Smooth muscle cell of the brain vasculature (primary cell): ENCODE measurements at regions not wholly inside any gene's neighbourhood (a gene's known extent, or its start where the extent isn't known, plus 50 kb on each side); places are given as distances from the start of the nearest gene placed in this dataset.
A peak's percentile ranks its signal among the peaks of the same experiment; 100 is the strongest.
"Not testable (repeated sequence)": the region's sequence is repeated elsewhere in the genome, so short reads cannot be mapped to it uniquely, and the experiment has no call there.

ENCODE experiments used
- DNase-seq: peaks from one replicate; pipeline ENCODE4 v3.0.0-alpha.2; 2012; ENCODE audit warnings: low read depth, low spot score

DNA sequence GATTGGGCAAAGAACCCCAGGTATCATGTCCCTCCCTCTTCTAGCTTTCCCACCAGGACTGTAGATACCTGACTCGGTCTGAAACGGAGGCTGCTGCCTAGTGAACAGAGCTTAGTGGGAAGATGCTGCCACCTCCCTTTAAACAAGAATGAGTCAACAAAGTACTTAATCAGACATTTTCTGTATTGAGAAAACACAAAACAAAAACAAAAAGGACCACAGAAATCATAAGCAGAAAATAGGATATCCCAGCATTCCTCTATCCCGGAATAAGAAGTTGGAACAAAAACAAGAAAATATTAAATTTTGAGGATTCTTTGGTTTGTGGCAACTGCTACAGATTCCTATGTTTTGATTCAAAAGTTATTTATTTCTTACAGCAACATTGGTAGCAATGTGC lies 51.7 kb upstream of the COL8A1 start:
- no peak for DNase-seq

DNA sequence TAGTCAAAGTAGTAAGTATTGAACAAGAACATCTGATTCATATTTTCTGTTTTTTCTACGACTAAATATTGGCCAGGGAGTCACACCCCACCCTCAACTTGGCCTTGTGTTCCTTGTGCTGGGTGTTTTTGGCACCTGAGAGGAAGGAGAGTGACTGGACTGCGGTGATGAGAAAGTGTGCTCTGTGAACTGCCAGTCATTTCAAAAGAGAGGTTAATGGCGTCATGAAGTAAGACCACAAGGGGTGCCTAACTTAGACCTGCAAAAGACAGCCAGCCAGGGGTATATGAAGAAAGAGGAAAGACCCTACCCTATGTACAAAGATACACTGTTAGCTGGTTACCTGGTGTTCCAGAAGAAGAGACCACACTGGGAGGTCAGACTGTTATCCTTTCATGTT lies 58.4 kb upstream of the COL8A1 start:
- DNase-seq: no peak

DNA sequence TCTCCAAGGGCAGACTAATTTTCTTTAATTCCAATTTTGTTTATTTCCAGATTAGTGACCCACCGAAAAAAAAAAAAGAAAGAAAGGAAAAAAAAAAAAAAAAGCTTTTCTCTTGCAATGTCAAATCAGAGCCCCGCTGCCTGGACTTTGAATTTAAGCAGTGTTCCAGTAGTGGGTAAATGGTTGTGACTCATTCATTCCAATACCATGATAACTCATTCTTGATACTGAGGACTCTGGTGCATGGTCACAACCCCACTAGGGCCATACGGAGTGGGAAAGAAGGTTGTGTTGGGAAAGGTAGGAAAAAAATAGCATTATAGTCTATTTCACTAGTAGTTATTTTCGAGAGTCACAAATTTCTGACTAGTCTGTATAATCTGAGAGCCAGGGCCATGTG lies 59.1 kb upstream of the COL8A1 start:
- no peak for DNase-seq

DNA sequence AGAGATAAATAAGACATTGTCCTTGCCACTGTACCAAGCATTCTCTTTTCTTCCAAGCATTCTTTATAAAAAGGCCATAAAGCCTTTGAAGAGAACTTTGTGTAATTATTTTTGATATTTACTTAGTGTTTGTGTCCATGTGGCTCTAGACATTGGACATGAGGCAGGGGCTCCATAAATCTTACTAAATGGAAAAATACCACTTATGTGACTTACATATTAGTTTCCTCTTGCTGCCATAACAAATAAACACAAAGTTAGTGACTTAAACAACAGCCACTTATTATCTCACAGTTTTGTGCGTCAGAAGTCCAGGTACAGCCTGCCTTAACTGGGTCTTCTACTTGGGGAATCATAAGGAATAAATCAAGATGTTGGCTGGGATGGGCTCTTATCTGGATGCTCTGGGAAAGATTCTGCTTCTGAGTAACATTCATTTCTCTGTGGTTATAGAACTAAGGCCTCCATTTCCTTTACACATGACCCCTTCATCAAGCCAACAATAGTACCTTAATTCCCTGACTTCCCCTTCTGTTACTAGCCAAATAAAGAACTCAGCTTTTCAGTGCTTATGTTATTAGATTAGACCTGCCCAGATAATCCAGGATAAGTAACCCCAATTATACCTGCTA lies 59.9 kb upstream of the COL8A1 start:
- DNase-seq: no peak

DNA sequence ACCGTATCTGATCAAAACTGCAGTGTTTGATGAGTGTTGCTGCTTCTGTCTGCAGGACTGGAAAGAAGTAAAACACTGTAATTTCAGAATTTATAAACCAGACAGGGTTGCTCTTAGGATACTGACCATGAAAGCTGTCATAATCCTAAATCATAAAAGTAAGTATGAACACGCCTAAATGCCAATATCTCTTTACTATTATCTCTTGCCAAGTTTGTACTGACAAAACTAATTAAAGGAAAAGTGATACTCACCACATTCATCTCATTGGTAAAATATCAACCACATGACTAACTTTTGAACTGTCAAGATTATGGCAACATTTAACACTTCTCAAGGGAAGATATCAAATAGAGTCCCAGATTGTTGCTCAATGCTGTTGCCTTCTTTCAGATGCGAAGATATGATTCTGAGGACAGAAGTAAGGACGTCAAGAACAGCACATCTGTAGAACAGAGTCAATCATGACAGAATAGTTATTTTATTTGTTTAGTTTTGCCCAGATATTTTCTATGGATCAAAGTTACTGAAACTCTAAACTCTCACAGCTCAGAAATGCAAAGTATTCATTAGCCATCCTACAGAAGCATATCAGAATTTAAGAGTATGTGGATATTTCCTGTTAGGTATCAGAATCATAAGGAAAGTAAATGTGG lies 61.4 kb upstream of the COL8A1 start:
- DNase-seq: no peak

DNA sequence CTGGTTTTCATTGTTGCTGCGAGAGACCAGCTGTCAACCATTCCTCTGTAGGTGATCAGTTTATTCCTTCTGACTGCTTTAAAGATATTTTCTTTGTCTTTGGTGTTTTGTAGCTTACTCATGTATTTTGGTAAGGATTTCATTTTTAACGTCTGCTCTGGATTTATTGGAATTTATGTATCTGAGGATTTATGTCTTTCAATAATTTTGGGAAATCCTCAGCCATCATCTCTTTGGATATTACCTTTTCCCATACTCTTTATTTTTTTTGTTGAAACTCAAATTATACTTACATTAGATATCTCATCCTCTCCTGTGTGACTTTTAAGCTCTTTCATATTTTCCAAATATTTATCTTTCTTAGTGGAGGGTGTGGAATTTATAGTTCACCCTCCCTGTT lies 62.7 kb upstream of the COL8A1 start:
- no peak for DNase-seq

DNA sequence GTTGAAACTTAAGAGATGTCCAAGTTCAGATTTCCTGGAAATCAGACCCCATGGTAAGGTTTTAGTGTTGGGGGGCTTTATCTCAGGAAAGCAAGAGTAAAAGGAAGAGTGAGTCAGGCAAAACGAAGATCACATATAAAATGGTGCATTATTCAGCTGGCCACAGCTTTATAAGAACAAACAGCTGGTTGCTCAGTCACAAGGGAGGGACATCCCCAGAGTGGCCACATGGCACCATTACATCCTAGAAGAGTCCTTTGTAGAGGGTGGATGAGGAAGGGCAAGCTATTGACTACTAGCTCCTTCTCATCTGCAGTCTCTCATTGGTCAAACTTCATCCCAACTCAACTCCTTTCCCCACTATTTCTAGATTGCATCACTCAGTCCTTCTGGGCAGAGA lies 68.3 kb upstream of the COL8A1 start:
- no peak for DNase-seq

DNA sequence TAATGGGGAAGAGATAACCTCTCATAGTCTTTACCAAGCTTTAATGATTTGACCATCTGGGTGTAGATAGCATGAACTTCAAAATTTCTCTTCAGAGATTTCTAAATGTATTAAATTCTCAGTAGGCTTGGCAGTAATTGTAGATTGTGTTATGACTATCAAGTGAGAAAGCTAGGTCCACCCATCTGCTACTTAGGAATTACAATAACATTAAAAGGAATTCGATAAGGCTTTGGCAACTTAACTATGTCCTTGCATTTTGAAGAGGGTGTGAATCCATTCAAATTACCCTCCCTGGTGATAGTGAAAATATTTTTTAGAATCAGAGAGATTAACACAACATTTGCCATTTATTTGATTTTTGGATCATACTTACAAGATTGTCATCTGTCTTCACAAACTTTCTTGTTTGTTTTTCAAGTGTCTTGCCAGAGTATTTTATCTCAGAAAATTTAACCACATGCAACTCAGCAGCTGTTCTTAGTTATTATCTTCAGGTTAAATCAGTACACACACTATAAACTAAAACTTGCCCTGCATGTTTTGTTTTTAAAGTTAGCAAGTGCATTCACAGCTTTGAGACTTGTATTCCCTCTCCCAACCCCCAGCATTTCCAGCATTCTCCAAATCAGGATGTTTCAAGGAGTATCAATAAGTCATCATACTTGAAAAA lies 69.6 kb upstream of the COL8A1 start:
- no peak for DNase-seq

DNA sequence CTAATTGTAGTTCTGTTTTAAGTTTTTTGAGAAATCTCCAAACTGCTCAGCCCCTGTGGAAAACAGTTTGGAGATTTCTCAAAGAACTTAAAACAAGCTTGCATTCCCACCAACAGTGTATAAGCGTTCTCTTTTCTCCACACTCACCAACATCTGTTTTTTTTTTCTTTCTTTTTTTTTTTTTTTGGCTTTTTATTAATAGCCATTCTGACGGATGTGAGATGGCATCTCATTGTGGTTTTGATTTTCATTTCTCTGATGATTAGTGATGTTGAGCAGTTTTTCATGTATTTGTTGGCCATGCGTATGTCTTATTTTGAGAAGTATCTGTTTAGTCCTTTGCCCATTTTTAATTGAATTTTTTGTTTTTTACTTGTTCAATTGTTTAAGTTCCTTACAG lies 73.1 kb upstream of the COL8A1 start:
- no peak for DNase-seq

DNA sequence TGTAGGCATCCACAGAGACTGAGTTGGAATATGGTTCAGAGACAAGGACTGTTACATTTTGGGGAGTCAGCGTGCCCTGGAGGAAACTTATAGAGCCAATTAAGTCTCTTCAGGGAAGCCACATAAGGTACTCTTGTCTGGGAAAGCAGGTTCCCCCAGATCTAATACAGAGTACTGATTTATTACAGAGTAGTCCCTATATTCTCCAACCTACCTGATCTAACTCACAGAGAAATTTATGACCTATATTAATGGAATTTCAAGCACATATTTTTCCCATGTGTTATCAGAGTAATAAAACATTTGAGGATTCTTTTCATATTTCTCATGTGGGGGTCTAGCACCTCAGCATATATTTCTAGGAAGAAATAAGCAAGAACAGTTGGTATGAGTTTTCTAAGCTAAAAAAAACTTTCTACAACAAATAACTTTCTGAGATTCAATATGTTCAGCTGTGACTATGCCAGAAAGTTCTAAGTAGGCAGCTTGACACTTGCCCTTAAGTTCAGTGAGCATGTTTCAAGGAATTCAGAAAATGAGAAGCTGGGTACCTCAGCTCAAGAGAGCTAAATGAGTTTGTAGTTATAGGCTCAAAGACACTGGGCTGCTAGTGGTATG lies 75.3 kb upstream of the COL8A1 start:
- DNase-seq: no peak

DNA sequence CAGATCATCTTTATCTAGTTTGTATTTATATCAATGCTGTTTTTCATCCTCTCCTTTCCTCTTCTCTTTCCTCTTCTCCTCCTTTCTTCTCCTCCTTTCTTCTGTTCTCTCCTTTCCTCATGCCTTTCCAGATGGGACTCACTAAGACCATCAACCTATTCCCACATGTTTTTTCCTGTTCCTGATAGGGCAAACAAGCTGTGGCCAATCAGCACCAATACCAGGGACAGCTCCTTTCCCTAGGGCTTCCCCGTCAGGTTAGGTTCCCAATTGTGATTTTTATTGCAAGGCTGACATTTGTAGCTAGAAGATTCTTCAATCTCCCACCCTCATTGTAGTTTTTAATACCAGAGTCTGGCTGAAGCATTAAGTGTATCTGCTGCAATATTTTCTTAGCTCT lies 76.3 kb upstream of the COL8A1 start:
- DNase-seq: peak; percentile 26

DNA sequence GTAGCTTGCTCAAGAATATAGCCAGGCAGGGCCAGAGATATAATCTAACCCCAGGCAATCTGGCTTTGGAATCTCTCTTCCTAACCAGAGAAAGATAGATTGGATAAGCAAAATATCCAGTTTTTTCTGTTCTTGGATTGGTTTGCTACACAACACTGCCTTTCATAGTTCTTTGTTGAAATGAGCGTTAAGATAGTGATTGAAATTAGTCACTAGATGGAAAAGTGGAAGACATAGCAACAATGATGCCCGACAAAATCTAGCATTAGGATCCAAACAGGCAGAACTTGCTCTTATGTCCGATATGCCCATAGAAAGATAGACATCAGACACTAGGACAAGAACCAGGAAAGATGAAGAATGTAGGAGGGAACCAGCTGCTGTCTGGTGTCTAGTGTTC lies 77.3 kb upstream of the COL8A1 start:
- no peak for DNase-seq

DNA sequence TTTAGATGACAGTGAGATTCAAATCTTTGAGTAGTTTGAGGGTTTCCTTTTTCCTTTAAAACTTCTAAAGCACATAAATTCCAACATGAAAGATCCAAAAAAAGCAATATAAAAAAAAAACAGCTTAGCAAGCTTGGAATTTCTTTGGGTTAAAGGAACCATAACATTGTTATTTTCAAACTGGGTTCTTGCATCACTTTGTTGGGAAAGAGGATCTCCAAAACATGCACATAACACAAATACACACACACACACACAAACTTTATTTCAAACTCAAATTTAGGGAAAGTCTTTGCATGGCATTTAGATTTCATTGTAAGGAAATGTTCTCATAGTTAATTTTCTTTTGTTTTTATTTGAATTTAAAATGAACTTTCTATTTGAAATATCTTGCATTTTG lies 79.2 kb upstream of the COL8A1 start:
- no peak for DNase-seq

DNA sequence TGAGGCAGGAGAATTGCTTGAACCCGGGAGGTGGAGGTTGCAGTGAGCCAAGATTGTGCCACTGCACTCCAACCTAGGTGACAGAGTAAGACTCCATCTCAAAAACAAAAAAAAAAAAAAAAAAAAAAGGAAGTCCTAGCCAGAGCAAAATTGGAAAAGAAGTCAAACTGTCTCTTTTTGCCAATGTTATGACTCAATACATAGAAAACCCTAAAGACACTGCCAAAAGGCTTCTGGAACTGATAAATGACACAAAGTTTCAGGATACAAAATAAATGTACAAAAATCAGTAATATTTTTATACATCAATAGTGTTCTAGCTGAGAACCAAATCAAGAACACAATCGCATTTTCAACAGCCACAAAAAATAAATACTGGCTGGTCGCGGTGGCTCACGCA lies 82.5 kb upstream of the COL8A1 start:
- DNase-seq: not testable (repeated sequence)

DNA sequence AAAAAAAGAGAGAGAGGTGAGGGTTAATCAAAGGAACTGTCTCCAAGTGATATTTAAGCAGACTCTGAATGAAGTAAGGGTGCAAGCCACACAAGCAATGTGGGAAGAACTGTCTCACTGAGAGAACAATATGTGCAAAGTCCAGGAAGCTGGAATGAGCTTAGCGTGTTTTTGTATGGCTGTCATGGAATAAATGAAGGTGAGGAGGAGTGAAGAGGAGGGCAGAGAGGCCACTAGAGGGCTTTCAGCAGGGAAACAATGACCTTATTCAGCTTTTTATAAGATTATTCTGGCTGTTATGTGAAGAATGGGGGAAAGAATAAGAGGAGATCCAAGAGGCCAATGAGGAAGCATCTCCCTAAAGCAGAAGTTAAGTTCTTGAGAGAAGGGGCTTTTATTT lies 86.9 kb upstream of the COL8A1 start:
- no peak for DNase-seq

DNA sequence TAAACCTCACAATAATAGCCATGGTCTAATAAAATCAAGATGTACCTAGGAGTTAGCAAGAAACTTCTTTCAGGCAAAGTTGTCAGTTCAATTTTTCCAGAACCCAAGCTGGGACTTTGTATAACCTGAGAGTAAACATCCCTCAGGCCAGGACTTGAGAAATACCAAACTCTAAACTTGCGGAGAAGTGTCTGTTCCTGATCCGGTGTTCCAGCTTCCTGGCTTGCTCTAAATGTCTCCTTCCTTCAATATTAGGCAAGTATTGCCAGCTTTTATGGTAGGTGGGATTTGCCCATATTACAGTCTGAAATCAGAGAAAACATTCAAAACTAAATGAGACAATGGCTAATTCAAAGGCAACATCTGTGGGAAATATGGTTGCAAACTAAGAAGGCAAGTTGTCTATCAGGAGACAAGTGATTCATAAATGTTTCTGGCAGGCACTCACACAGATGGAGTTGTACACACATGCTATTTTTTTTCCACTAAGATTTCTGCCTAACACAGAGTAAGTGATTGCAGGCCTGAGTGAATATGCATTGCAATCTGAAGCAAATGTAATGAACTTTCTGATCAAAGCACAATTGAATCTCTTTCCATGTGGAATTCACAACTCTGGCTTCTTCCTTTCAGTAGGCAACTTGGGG lies 88.3 kb upstream of the COL8A1 start:
- no peak for DNase-seq

DNA sequence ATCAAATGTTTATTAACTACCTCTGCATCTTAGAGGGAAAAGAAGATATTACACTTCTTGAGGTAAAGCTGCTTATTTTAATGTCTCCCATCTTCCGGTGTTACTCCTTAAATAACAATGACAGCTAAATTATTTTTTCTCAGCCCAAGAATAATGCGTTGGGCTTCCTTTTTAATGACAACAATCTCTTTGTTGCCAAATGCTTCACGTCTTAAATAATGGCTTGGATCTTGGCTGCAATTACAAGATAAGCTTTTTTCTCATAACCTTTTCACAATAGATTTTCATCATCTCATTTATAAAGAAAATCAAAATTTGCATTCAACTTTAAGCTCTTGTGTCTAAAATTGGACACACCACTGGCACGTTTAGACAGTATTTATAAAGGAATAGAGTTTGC lies 89.2 kb upstream of the COL8A1 start:
- no peak for DNase-seq

DNA sequence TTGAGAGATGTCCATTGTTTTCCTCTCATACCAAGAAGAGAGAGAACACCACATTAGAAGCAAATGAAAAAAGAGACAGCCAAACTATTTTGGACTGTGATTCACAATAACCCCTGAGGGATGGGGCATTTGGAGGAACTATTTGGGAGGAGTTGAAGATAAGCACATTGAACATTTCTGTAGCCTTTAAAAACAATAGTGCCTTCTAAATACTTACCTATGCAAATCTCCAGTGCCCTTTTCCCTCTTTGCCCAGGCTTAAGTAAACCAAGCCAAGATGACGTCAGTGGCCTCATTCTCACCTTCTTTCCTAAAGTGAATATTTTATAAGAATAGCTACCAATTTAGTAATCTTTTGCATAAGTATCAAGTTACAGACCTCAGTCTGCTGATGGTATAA lies 89.7 kb upstream of the COL8A1 start:
- DNase-seq: no peak

DNA sequence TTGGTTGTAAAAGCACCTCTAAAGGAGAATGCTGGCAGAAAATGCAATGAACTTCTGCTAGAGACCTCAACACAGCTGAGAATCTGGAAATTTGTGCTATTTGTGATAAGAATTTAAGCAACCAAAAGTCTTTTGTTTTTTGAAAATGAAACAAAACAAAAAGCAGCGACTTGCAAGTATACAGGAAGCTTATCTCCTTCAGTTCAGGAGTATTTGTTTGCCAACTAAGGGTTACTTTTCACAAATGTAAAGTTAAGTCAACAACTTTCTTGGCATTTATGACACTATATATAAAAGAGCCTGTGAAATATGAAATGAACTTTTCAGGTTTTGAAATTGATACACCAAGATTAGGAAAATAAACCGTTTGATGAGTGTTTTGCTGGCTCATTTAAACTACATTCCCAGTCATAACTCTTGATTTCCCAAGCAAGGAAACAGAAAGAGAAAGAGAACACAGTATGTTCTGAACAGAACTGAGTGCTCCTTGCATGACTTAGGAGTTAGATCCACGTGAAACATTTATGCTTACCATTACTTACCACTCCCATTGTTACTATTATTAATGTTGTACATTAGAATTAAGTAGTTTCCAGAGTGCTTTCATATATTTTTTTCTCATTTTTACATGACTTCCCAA lies 92.3 kb upstream of the COL8A1 start:
- DNase-seq: no peak

DNA sequence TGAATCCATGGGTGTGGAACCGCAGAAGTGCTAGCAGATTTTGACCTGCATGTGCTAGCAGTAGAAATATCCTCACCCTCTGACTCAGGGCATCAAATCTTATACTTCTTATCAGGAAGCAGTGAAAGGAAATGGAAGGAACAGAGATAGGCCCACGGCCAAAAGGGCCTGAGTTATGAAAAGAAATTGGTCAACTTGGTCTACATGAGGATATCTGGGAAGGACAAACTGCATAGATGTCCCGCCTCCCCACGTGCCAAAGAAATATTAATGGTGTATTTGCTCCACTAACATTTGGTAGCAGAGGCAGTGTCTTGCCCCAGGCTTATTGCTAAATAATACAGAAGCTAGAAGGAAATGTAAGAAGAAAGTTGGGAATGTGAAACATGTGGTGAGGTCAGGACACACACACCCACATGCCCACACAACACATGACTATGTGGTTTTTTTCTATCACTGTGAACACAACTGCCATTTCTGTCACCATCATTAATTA lies 93.6 kb upstream of the COL8A1 start:
- DNase-seq: no peak

DNA sequence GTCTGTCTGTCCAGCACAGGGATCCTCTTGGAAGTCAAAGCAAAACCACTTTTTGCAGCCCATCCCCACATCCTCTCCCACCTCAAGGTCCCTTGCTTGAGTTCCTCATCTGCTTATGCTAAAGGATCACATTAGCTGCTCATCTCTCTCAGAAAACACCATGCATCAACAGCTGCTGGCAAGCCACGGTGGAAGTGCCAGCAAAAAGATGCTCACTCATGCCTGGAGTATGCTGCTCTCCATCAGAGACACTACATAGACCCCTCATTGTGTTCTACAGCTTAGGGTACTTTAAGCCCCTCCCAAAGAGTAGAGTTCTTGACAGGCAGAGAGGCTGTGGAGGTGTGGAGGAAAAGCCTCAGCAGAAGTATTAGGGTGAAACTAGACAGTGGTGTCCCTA lies 94.6 kb upstream of the COL8A1 start:
- no peak for DNase-seq
